HG03565 (cell line): ENCODE measurements at regions not wholly inside any gene's neighbourhood (a gene's known extent, or its start where the extent isn't known, plus 50 kb on each side); places are given as distances from the start of the nearest gene placed in this dataset.

Experiments used
- ATAC-seq: cut with Tn5 transposase; IDR thresholded peaks from one replicate; pipeline ENCODE4 v1.9.1; 2021; ENCODE audit warnings: mild to moderate bottlenecking, moderate library complexity; ENCODE audit not compliant: unreplicated experiment

- ATAC-seq = no peak
Observed at GRCh38 chr10:111200505-111201186, 123.8 kb downstream of the ADRA2A start.

- ATAC-seq = no peak
Observed at GRCh38 chr10:111203615-111204014, 126.8 kb downstream of the ADRA2A start.

GRCh38 chr10:111204838-111205237 lies 128.0 kb downstream of the ADRA2A start:
- no peak for ATAC-seq

GRCh38 chr10:111206521-111206920 lies 129.7 kb downstream of the ADRA2A start:
- ATAC-seq = no peak

- no peak for ATAC-seq
Observed at GRCh38 chr10:111207500-111207899, 130.7 kb downstream of the ADRA2A start.

- no peak for ATAC-seq
Observed at GRCh38 chr10:111208951-111209350, 132.1 kb downstream of the ADRA2A start.

GRCh38 chr10:111209692-111210091 lies 132.9 kb downstream of the ADRA2A start:
- no peak for ATAC-seq

GRCh38 chr10:111211241-111211640 lies 134.4 kb downstream of the ADRA2A start:
- ATAC-seq = no peak

- ATAC-seq = no peak
Observed at GRCh38 chr10:111211706-111212105, 134.9 kb downstream of the ADRA2A start.

GRCh38 chr10:111221682-111222480 lies 145.1 kb downstream of the ADRA2A start:
- no peak for ATAC-seq

GRCh38 chr10:111222961-111223360 lies 146.1 kb downstream of the ADRA2A start:
- no peak for ATAC-seq

- ATAC-seq = no peak
Observed at GRCh38 chr10:111231779-111232178, 154.9 kb downstream of the ADRA2A start.

- ATAC-seq = no peak
Observed at GRCh38 chr10:111233439-111233838, 156.6 kb downstream of the ADRA2A start.

- ATAC-seq = no peak
Observed at GRCh38 chr10:111234234-111234913, 157.5 kb downstream of the ADRA2A start.

GRCh38 chr10:111234914-111235302 lies 158.1 kb downstream of the ADRA2A start:
- ATAC-seq = no peak

- no peak for ATAC-seq
Observed at GRCh38 chr10:111240348-111240747, 163.5 kb downstream of the ADRA2A start.

- ATAC-seq = no peak
Observed at GRCh38 chr10:111243126-111243525, 166.3 kb downstream of the ADRA2A start.

GRCh38 chr10:111246136-111246535 lies 169.3 kb downstream of the ADRA2A start:
- ATAC-seq = no peak

- no peak for ATAC-seq
Observed at GRCh38 chr10:111246814-111247452, 170.1 kb downstream of the ADRA2A start.

GRCh38 chr10:111247781-111248389 lies 171.1 kb downstream of the ADRA2A start:
- ATAC-seq = no peak

GRCh38 chr10:111249925-111250324 lies 173.1 kb downstream of the ADRA2A start:
- ATAC-seq = no peak
